ENCODE measurements at regions not wholly inside any gene's neighbourhood (a gene's known extent, or its start where the extent isn't known, plus 50 kb on each side); places are given as distances from the start of the nearest gene placed in this dataset.
"Not testable (repeated sequence)": the region's sequence is repeated elsewhere in the genome, so short reads cannot be mapped to it uniquely, and the experiment has no call there.

DNA sequence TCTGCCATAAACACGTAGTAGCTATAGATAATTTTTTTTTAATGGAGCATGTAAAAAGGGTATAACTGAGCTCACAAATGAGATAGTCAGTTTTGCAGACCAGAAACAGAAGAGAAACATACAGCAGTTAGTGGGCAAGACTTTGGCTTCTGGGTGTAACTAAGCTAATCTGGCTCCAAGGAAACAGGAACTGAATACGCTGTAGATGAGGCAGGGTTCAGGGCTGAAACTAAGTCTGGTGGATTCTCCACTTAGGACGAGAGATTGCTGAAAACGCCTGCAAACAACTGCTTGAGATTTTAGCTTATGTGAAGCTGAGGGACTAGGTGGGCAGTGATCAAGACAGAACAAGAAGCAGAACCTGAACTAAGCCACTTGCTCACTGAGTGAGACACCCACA lies 91.7 kb downstream of the SMIM20 start:
- Mint-ChIP-seq H3K4me3 (ENCODE audit: low read depth) (no peak overlapping the region), H3K27ac (no peak overlapping the region), H3K36me3 (ENCODE audit: low read depth) (peaks cover 9% of the 10 kb centered on the region), H3K27me3 (ENCODE audit: low read depth) (peaks cover 8% of the 10 kb centered on the region), H3K9me3 (peaks cover 22% of the 10 kb centered on the region), H3K4me1 (ENCODE audit: low read depth) (peaks cover 16% of the 10 kb centered on the region)
- intact Hi-C loops (cut with micrococcal nuclease), result no loop called here
- DNase-seq (ENCODE audit: low spot score), result no peak

DNA sequence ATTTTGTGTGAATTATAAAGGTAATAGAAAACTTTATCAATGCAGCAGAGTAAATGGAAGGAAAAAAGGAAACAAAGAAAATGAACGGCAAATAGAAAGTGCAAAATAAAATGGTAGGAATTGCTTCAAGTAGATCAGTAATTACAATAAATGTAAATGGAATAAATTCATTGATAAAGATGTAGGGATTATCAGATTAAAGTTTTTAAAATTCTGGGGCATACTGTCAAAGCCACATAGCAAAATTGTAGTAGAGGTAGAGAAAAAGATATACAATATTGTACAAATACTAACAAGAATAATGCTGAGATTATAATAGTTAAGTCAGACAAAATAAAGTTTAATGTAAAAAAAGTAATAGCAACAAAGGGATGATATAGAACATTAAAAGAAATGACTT lies 94.7 kb downstream of the SMIM20 start:
- Mint-ChIP-seq H3K36me3 (ENCODE audit: low read depth) (peaks cover 13% of the 10 kb centered on the region), H3K4me3 (ENCODE audit: low read depth) (no peak overlapping the region), H3K9me3 (peaks cover 36% of the 10 kb centered on the region), H3K4me1 (ENCODE audit: low read depth) (peaks cover 36% of the 10 kb centered on the region), H3K27ac (no peak overlapping the region), H3K27me3 (ENCODE audit: low read depth) (peaks cover 11% of the 10 kb centered on the region)
- DNase-seq (ENCODE audit: low spot score), result no peak
- intact Hi-C loops (cut with micrococcal nuclease), result loop anchor here (1.0 to 2.0 kb wide), 2 partner anchors 66 to 70 kb away; no protein-coding TSS in a partner anchor

DNA sequence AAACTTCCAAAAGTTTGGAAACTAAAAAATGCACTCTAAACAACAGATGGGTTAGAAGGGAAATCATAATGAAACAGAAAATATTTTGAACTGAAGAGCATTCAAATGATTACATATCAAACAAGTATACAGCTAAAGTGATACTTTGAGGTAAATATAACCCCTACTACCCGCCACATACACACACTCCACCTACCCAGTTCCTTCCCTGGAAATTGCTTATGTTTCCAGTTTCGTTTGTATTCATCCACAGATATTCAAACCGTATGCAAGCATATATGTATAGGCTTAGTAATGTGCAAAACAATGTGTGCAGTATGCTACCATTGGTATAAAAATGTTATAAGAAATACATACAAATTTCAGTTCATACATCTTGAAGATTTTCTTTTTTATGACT lies 95.5 kb downstream of the SMIM20 start:
- no peak overlapping the region for H3K4me3 Mint-ChIP-seq (ENCODE audit: low read depth)
- H3K4me1 Mint-ChIP-seq (ENCODE audit: low read depth), result peaks cover 42% of the 10 kb centered on the region
- no peak for DNase-seq (ENCODE audit: low spot score)
- H3K9me3 Mint-ChIP-seq, result peaks cover 36% of the 10 kb centered on the region
- H3K27me3 Mint-ChIP-seq (ENCODE audit: low read depth), result peaks cover 8% of the 10 kb centered on the region
- H3K27ac Mint-ChIP-seq, result no peak overlapping the region
- peaks cover 13% of the 10 kb centered on the region for H3K36me3 Mint-ChIP-seq (ENCODE audit: low read depth)
- intact Hi-C loops (cut with micrococcal nuclease), result loop anchor here (1.0 to 2.0 kb wide), 2 partner anchors 65 to 71 kb away; no protein-coding TSS in a partner anchor

DNA sequence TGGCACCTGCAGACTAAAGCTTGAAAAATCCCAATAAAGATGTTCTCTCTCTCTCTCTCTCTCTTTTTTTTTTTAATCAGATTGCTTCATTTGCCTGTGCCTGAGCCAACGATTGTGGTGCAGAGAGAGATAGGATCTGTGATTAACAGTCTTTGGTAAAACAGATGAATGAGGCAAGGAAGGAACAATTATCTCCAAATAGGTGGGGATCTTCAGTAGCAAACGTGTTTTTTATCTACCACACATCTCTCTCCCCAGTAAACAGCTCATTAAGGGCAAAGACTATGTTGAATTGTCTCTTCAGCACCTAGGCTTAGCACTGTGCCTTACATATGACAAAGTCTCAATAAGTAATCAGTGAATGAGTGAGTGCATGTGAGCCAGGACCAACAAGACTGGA lies 96.3 kb downstream of the SMIM20 start:
- Mint-ChIP-seq H3K36me3 (ENCODE audit: low read depth) (peaks cover 13% of the 10 kb centered on the region), H3K4me1 (ENCODE audit: low read depth) (peaks cover 44% of the 10 kb centered on the region), H3K27me3 (ENCODE audit: low read depth) (peaks cover 8% of the 10 kb centered on the region), H3K9me3 (peaks cover 36% of the 10 kb centered on the region), H3K27ac (peak overlapping the region; percentile 87), H3K4me3 (ENCODE audit: low read depth) (peak overlapping the region; percentile 9)
- intact Hi-C loops (cut with micrococcal nuclease), result loop anchor here (1.0 to 10.0 kb wide), 3 partner anchors 10 to 994 kb away; no protein-coding TSS in a partner anchor
- no peak for DNase-seq (ENCODE audit: low spot score)

DNA sequence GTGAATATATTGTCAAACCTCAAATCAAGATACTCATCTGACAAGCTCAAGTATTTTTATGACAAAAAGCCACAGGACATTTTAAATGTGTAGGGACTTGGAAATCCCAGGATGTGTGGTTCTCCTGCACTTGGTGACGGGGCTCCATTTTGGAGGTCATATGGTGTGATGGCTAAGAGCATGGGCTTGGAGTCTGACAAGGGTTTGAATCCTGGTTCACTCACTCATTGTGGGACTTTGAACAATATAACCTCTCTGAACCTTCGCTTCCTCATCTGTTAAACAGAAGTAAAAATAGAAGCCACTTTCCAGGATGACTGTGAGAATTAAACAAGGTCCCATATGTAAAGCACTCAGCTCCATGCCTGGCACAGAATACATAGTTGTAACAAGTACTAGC lies 99.6 kb downstream of the SMIM20 start:
- intact Hi-C loops (cut with micrococcal nuclease), result loop anchor here (10.0 kb wide), 2 partner anchors 159 to 991 kb away; no protein-coding TSS in a partner anchor
- DNase-seq (ENCODE audit: low spot score), result no peak
- no peak overlapping the region for H3K27ac Mint-ChIP-seq
- H3K36me3 Mint-ChIP-seq (ENCODE audit: low read depth), result peaks cover 11% of the 10 kb centered on the region
- H3K9me3 Mint-ChIP-seq, result peaks cover 27% of the 10 kb centered on the region
- peaks cover 3% of the 10 kb centered on the region for H3K27me3 Mint-ChIP-seq (ENCODE audit: low read depth)
- no peak overlapping the region for H3K4me3 Mint-ChIP-seq (ENCODE audit: low read depth)
- peaks cover 54% of the 10 kb centered on the region for H3K4me1 Mint-ChIP-seq (ENCODE audit: low read depth)

DNA sequence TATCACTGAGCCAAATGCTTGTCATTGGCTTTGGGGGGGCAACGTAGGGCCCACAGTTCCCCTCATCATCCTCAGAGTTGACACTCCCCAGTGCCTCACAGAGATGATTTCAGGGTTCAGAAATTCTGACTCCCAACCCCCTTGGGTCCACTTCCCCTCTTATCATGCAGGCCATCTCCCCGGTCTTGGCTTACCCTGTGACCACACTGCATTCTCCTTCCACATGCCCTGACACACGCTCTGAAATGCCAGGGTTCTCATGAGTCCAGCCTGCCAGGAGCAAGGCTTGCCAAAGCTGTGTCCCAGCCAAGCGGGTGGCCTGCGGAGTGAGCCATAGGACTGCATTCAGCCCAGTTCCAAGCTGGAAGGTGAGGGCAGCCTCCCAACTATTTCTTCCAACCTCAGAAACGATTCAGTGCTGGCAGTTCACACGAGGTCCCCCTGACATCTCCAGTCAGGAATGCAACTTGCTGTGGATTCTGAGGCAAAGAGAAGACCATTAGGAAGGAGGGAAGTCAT lies 101.2 kb downstream of the SMIM20 start:
- no peak for DNase-seq (ENCODE audit: low spot score)
- peaks cover 23% of the 10 kb centered on the region for H3K9me3 Mint-ChIP-seq
- peaks cover 8% of the 10 kb centered on the region for H3K36me3 Mint-ChIP-seq (ENCODE audit: low read depth)
- H3K27me3 Mint-ChIP-seq (ENCODE audit: low read depth), result peaks cover 3% of the 10 kb centered on the region
- intact Hi-C loops (cut with micrococcal nuclease), result loop anchor here (10.0 kb wide), 2 partner anchors 160 to 990 kb away; no protein-coding TSS in a partner anchor
- no peak overlapping the region for H3K27ac Mint-ChIP-seq
- H3K4me1 Mint-ChIP-seq (ENCODE audit: low read depth), result peaks cover 55% of the 10 kb centered on the region
- H3K4me3 Mint-ChIP-seq (ENCODE audit: low read depth), result no peak overlapping the region

DNA sequence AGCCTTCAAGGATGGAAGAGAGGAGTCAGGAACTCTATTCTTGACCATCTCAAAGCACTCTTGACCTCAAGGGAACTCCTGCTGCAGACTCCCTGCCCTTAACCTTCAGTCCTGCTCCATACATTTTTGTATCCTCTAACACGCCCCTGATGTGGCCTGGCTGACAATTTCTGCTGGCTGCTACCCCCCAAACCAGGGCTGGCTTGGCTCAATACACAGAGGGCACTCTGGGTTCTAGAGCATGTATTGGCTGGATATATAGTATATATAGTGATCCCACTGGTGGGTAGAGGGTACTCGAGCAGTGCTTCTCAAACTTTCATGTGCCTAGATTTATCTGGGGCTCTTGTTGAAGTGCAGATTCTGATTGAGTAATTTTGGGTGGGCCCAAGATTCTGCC lies 101.9 kb downstream of the SMIM20 start:
- peaks cover 18% of the 10 kb centered on the region for H3K9me3 Mint-ChIP-seq
- peaks cover 4% of the 10 kb centered on the region for H3K36me3 Mint-ChIP-seq (ENCODE audit: low read depth)
- no peak overlapping the region for H3K4me3 Mint-ChIP-seq (ENCODE audit: low read depth)
- intact Hi-C loops (cut with micrococcal nuclease), result loop anchor here (10.0 kb wide), 2 partner anchors 161 to 989 kb away; no protein-coding TSS in a partner anchor
- DNase-seq (ENCODE audit: low spot score), result no peak
- H3K27ac Mint-ChIP-seq, result no peak overlapping the region
- H3K27me3 Mint-ChIP-seq (ENCODE audit: low read depth), result peaks cover 3% of the 10 kb centered on the region
- H3K4me1 Mint-ChIP-seq (ENCODE audit: low read depth), result peaks cover 57% of the 10 kb centered on the region

DNA sequence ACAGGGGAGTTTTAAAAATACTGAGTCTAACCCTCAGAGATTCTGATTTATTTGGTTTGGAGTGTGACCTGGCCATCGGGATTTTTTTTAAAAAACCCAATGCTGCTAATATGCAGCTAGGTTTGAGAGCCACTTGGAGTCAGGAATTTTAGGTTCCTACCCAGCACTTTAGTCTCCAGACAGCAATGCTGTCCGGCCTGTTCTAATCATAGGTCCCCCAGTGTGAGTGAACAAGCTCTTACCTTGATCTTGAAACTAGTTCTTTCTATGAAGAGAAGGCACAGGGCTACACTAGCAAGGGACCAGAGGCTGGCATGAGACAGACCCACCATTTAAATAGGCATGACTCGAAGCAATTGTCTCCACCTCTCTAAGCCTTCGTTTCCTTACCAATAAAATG lies 103.5 kb downstream of the SMIM20 start:
- Mint-ChIP-seq H3K36me3 (ENCODE audit: low read depth) (peaks cover 4% of the 10 kb centered on the region), H3K9me3 (peaks cover 11% of the 10 kb centered on the region), H3K27me3 (ENCODE audit: low read depth) (peaks cover 3% of the 10 kb centered on the region), H3K4me1 (ENCODE audit: low read depth) (peaks cover 54% of the 10 kb centered on the region), H3K27ac (no peak overlapping the region), H3K4me3 (ENCODE audit: low read depth) (no peak overlapping the region)
- no peak for DNase-seq (ENCODE audit: low spot score)
- intact Hi-C loops (cut with micrococcal nuclease), result loop anchor here (10.0 kb wide), 2 partner anchors 163 to 987 kb away; no protein-coding TSS in a partner anchor

DNA sequence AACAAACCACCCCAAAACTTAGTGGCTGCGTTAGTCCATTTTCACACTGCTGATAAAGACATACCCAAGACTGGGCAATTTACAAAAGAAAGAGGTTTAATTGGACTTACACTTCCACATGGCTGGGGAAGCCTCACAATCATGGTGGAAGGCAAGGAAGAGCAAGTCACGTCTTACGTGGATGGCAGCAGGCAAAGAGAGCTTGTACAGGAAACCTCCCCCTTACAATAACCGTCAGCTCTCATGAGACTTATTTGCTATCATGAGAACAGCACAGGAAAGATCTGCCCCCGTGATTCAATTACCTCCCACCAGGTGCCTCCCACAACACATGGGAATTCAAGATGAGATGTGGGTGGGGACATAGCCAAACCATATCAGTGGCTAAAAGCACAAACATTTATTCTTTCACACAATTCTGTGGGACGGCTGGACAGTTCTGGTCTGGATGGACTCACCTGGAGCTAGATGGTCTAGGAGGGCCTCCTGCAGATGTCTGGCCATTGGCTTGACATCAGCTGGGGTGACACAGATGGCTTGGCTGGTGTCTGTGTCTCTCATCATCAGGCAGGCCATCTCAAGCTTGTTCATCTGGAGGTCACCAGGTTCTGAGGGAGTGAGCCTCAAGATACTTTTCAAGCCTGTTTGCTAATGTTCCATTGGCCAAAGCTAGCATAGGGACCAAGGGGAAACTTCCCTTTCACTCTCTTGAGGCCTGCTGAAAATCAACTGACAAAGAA lies 104.1 kb downstream of the SMIM20 start:
- DNase-seq (ENCODE audit: low spot score); H3K9me3 Mint-ChIP-seq; H3K27me3 Mint-ChIP-seq (ENCODE audit: low read depth); H3K4me3 Mint-ChIP-seq (ENCODE audit: low read depth); H3K36me3 Mint-ChIP-seq (ENCODE audit: low read depth): not testable (repeated sequence)
- Mint-ChIP-seq H3K27ac (peak overlapping the region; percentile 7), H3K4me1 (ENCODE audit: low read depth) (peaks cover 48% of the 10 kb centered on the region)
- intact Hi-C loops (cut with micrococcal nuclease), result loop anchor here (10.0 kb wide), 2 partner anchors 163 to 987 kb away; no protein-coding TSS in a partner anchor

DNA sequence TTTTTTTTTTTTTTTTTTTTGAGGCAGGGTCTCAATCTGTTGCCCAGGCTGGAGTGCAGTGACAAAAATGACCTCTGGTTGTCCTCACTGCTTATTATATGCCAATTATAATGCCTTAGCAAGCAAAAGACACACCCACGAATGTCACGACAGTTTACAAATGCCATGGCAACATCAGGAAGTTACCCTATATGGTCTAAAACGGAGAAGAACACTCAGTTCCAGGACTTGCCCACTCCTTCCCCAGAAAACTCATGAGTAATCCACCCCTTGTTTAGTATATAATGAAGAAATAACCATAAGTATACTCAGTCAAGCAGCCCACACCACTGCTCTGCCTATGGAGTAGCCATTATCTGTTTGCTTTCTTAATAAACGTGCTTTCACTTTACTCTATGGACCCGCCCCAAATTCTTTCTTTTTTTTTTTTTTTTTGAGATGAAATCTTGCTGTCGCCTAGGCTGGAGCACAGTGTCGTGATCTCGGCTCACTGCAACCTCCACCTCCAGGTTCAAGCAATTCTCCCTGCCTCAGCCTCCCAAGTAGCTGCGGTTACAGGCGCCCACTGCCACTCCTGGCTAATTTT lies 106.2 kb downstream of the SMIM20 start:
- H3K27ac Mint-ChIP-seq, result peak overlapping the region; percentile 63
- intact Hi-C loops (cut with micrococcal nuclease), result loop anchor here (1.0 to 5.0 kb wide), 2 partner anchors 10 to 702 kb away; no protein-coding TSS in a partner anchor
- no peak overlapping the region for H3K4me3 Mint-ChIP-seq (ENCODE audit: low read depth)
- H3K4me1 Mint-ChIP-seq (ENCODE audit: low read depth), result peaks cover 33% of the 10 kb centered on the region
- no peak for DNase-seq (ENCODE audit: low spot score)
- peaks cover 1% of the 10 kb centered on the region for H3K27me3 Mint-ChIP-seq (ENCODE audit: low read depth)
- H3K9me3 Mint-ChIP-seq, result peaks cover 3% of the 10 kb centered on the region
- no peaks in the 10 kb centered on the region for H3K36me3 Mint-ChIP-seq (ENCODE audit: low read depth)

DNA sequence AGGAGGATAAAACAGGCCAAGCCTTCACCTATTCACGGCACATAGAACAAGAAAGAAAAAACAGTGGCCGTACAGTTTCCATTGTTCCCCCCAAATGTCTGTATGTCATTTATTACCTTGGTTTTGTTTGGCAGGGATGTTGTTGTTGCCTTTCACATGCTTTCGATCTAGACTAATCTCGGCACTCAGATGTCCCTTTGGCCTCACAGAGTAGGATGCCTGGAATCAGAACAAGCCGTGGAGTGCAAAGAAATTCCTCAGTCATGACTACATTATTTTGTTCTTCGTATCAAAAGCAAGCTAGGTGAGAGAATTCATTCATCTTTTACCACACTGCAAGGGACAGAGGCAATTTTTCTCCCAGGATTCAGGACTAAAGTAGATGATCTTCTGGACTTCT lies 106.9 kb downstream of the SMIM20 start:
- Mint-ChIP-seq H3K27ac (peak overlapping the region; percentile 63), H3K27me3 (ENCODE audit: low read depth) (peaks cover 2% of the 10 kb centered on the region), H3K9me3 (peaks cover 3% of the 10 kb centered on the region), H3K4me1 (ENCODE audit: low read depth) (peaks cover 33% of the 10 kb centered on the region), H3K36me3 (ENCODE audit: low read depth) (no peaks in the 10 kb centered on the region), H3K4me3 (ENCODE audit: low read depth) (no peak overlapping the region)
- DNase-seq (ENCODE audit: low spot score), result no peak
- intact Hi-C loops (cut with micrococcal nuclease), result loop anchor here (1.0 to 5.0 kb wide), 2 partner anchors 11 to 701 kb away; no protein-coding TSS in a partner anchor

DNA sequence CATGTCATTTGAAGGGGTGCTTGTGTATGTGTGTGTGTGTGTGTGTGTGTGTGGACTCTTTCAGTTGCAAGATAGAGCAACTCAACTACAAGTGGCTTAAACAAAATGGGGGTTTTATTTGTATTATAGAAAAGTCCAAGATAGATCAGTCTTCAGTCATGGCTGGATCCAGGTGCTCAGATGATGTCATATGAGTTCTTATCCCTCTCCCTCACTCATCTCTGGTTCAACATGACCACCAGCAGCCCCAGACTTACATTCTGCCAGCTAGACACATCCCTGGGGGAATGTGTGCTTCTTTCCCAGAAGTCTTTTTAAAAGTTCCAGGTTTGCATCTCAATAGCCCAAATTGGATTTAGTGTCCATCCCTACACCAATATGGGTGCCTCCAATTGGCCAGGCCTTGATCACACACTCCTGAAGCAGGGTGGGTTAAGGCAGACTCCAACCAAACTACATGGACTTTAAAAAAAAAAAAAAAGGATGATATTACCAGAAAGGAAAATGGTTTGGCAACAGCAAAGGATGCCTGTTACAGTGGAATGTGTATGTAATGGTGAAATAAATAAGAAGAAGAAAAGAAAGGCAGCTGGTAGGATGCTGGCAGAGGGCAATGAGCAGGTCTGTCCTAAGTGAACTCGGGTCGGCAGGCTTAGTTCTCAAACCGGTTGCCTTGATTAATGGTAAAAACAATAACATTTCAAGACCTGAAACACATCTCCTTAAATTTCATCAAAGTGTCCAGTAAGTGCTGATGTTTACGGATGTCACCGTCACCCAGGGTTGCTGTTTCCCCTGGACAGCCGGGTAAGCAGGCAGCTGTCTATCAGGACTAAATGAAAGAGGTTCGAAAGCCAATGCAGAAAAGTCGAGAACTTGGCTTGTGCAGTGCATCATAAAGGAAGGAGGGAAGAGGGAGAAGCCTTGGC lies 107.7 kb downstream of the SMIM20 start:
- peaks cover 29% of the 10 kb centered on the region for H3K4me1 Mint-ChIP-seq (ENCODE audit: low read depth)
- peaks cover 2% of the 10 kb centered on the region for H3K27me3 Mint-ChIP-seq (ENCODE audit: low read depth)
- intact Hi-C loops (cut with micrococcal nuclease), result loop anchor here (5.0 kb wide), 1 partner anchor 701 kb away; no protein-coding TSS in a partner anchor

More for the DNA sequence above, 107.7 kb downstream of the SMIM20 start:
- DNase-seq (ENCODE audit: low spot score), result no peak
- no peaks in the 10 kb centered on the region for H3K36me3 Mint-ChIP-seq (ENCODE audit: low read depth)
- H3K4me3 Mint-ChIP-seq (ENCODE audit: low read depth), result no peak overlapping the region
- H3K27ac Mint-ChIP-seq, result peak overlapping the region; percentile 20
- peaks cover 3% of the 10 kb centered on the region for H3K9me3 Mint-ChIP-seq
